ENCODE measurements at regions not wholly inside any gene's neighbourhood (a gene's known extent, or its start where the extent isn't known, plus 50 kb on each side); places are given as distances from the start of the nearest gene placed in this dataset.

DNA sequence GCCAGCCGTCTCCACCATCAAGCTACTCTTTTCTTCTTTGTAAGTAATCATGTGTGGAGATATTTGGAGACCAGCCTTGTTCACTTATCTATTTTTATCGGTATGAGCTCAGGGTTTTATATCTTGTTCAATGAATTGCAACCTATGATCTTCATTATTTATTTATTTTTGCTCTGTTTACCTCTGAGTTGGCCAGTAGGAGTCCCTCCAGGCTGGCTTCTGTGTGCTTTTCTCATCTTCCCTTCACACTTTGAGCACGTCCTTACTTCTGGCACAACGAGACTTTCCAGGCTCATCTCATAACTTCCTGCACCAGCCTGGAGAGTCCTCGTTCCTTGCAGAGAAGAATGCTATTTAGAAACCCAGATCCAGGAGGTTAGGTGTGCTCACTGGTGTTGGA, 375.8 kb upstream of the PODXL start:
- TF ChIP-seq, protein P1, sequence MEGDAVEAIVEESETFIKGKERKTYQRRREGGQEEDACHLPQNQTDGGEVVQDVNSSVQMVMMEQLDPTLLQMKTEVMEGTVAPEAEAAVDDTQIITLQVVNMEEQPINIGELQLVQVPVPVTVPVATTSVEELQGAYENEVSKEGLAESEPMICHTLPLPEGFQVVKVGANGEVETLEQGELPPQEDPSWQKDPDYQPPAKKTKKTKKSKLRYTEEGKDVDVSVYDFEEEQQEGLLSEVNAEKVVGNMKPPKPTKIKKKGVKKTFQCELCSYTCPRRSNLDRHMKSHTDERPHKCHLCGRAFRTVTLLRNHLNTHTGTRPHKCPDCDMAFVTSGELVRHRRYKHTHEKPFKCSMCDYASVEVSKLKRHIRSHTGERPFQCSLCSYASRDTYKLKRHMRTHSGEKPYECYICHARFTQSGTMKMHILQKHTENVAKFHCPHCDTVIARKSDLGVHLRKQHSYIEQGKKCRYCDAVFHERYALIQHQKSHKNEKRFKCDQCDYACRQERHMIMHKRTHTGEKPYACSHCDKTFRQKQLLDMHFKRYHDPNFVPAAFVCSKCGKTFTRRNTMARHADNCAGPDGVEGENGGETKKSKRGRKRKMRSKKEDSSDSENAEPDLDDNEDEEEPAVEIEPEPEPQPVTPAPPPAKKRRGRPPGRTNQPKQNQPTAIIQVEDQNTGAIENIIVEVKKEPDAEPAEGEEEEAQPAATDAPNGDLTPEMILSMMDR (conservative IDR thresholded peaks at IDR 0.05; ENCODE audit: low read depth, low read length), result 0 out of 2 replicates have a peak, but pooled peaks have one; percentile 9
- TF ChIP-seq EZH2 (IDR thresholded peaks at IDR 0.05; ENCODE audit: borderline replicate concordance, low read depth, low read length, poor library complexity, severe bottlenecking), result no peak

Data from A673 (cell line).